WTC11 (cell line): ENCODE measurements at regions not wholly inside any gene's neighbourhood (a gene's known extent, or its start where the extent isn't known, plus 50 kb on each side); places are given as distances from the start of the nearest gene placed in this dataset.

Experiments used
- ATAC-seq: fragments of 200-7000 bp; cut with Tn5 transposase; 2 replicates; pipeline ENCODE4 v1.10.0; 2021; ENCODE audit warnings: mild to moderate bottlenecking, moderate library complexity
- CTCF ChIA-PET: fragments of 300-600 bp; sonication (Branson Sonifier 250); formaldehyde crosslinking; loops from one replicate; lab custom pipeline; 2021; ENCODE audit warnings: antibody characterized with exemption; lab: Charles Lee
- POLR2A ChIA-PET: fragments of 350-600 bp; sonication (Branson Sonifier 250); formaldehyde crosslinking; loops from one replicate; lab custom pipeline; 2021; ENCODE audit warnings: antibody characterized with exemption; lab: Charles Lee
- DNase-seq: peaks from one replicate; pipeline ENCODE4 v3.0.0; 2021; ENCODE audit warnings: low spot score
- H3K27ac Mint-ChIP-seq: 2 replicates; pipeline ENCODE4 v1.8.0; 2021; ENCODE audit warnings: mixed read lengths
- H3K27me3 Mint-ChIP-seq: 2 replicates; pipeline ENCODE4 v1.8.0; 2021; ENCODE audit warnings: low read depth, mild to moderate bottlenecking, moderate library complexity, mixed read lengths
- H3K36me3 Mint-ChIP-seq: 2 replicates; pipeline ENCODE4 v1.8.0; 2021; ENCODE audit warnings: mixed read lengths
- H3K4me1 Mint-ChIP-seq: 2 replicates; pipeline ENCODE4 v1.8.0; 2022; ENCODE audit warnings: mixed read lengths
- H3K4me3 Mint-ChIP-seq: 2 replicates; pipeline ENCODE4 v1.8.0; 2021; ENCODE audit warnings: mild to moderate bottlenecking, moderate library complexity, mixed read lengths
- H3K9me3 Mint-ChIP-seq: 2 replicates; pipeline ENCODE4 v1.8.0; 2021; ENCODE audit warnings: mixed read lengths
- CREB1 ChIP-seq: sonication (generic); formaldehyde crosslinking; IDR thresholded peaks from 2 replicates; pipeline ENCODE4 v1.8.0; 2023; ENCODE audit warnings: mild to moderate bottlenecking, missing genetic modification reagents
- HMGA2 ChIP-seq: fragments of 250-450 bp; sonication (Bioruptor Pico); IDR thresholded peaks from 2 replicates; pipeline ENCODE4 v1.4.0; 2021; ENCODE audit warnings: mild to moderate bottlenecking, moderate library complexity
- NFATC4 ChIP-seq: fragments of 250-450 bp; sonication (Bioruptor Pico); IDR thresholded peaks from 2 replicates; pipeline ENCODE4 v1.9.0; 2021; ENCODE audit warnings: mild to moderate bottlenecking
- NFYB ChIP-seq: sonication (generic); formaldehyde crosslinking; conservative IDR thresholded peaks from 2 replicates; pipeline ENCODE4 v1.8.0; 2022; ENCODE audit warnings: low read depth, missing genetic modification reagents
- NR3C1 ChIP-seq: sonication (generic); formaldehyde crosslinking; conservative IDR thresholded peaks from 2 replicates; pipeline ENCODE4 v1.8.1; 2023; ENCODE audit warnings: low read depth, mild to moderate bottlenecking, missing genetic modification reagents
- SMAD4 ChIP-seq: sonication (generic); formaldehyde crosslinking; IDR thresholded peaks from 2 replicates; pipeline ENCODE4 v1.8.0; 2022; ENCODE audit warnings: mild to moderate bottlenecking, missing genetic modification reagents
- TEAD4 ChIP-seq: sonication (generic); formaldehyde crosslinking; IDR thresholded peaks from 2 replicates; pipeline ENCODE4 v1.8.0; 2022; ENCODE audit warnings: mild to moderate bottlenecking, missing genetic modification reagents
- TP53 ChIP-seq: sonication (generic); formaldehyde crosslinking; IDR thresholded peaks from 2 replicates; pipeline ENCODE4 v1.8.1; 2023; ENCODE audit warnings: mild to moderate bottlenecking, missing genetic modification reagents
- ZNF263 ChIP-seq: sonication (generic); formaldehyde crosslinking; IDR thresholded peaks from 2 replicates; pipeline ENCODE4 v1.8.1; 2022; ENCODE audit warnings: low read depth, mild to moderate bottlenecking, moderate library complexity, missing genetic modification reagents
- TF ChIP-seq, protein P1 (sequence below): sonication (generic); formaldehyde crosslinking; IDR thresholded peaks from 2 replicates; pipeline ENCODE4 v1.8.1; 2023; ENCODE audit warnings: mild to moderate bottlenecking, missing genetic modification reagents
- TF ChIP-seq, protein P2 (sequence below): sonication (generic); formaldehyde crosslinking; IDR thresholded peaks from 2 replicates; pipeline ENCODE4 v1.8.1; 2022; ENCODE audit warnings: low read depth, missing genetic modification reagents, borderline replicate concordance
- TF ChIP-seq, protein P3 (sequence below): fragments of 200-600 bp; IDR thresholded peaks from 2 replicates; pipeline ENCODE4 v1.8.0; 2022; ENCODE audit warnings: antibody characterized with exemption
- TF ChIP-seq, protein P4 (sequence below): fragments of 250-450 bp; sonication (Bioruptor Pico); IDR thresholded peaks from 2 replicates; pipeline ENCODE4 v2.1.2; 2022; ENCODE audit warnings: mild to moderate bottlenecking, moderate library complexity
- TF ChIP-seq, protein P5 (sequence below): sonication (generic); formaldehyde crosslinking; conservative IDR thresholded peaks from 2 replicates; pipeline ENCODE4 v1.8.1; 2023; ENCODE audit warnings: mild to moderate bottlenecking, low read depth, missing genetic modification reagents, moderate library complexity
- TF ChIP-seq, protein P6 (sequence below): sonication (generic); formaldehyde crosslinking; IDR thresholded peaks from 2 replicates; pipeline ENCODE4 v1.8.1; 2022; ENCODE audit warnings: mild to moderate bottlenecking, moderate library complexity, missing genetic modification reagents
- TF ChIP-seq, protein P7 (sequence below): sonication (generic); formaldehyde crosslinking; IDR thresholded peaks from 2 replicates; pipeline ENCODE4 v1.8.1; 2023; ENCODE audit warnings: mild to moderate bottlenecking, missing genetic modification reagents, borderline replicate concordance

DNA sequence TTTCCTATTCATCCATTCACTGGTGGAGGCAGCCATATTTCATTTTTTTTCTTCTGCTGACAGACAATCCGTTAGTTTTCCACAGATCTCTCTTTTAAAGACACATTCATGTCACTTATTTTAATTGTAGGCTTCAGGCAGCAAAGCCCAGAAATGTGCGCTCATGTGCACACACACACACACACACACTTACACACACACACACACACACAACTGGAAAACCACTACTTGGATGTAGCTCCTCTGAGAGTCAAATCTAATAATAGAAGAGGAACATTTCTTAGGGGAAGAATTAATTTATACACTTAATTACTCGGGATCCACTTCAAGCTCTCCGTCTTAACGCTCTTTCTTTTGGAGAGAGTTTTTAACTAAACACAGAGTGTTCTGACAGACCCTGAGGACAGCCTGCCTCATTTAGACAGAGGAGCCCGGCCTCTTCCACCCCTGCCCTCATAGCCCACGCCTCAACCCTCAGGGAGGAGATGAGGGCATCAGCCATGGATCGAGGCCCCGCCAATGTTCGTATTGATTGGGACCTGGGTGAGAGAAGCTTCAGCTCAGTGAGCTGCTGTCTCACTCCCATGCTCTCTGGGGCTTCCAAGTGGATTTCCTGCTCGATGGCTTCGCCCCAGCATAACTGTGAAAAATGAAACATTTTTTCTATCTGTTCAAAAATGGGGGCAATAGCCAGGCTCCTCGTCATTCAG lies 261.4 kb upstream of the SKOR2 start:
- DNase-seq = no peak
- no peak for TF ChIP-seq TEAD4 (CRISPR knock-in tag)
- no peak for TF ChIP-seq TP53 (CRISPR knock-in tag)
- Mint-ChIP-seq H3K4me1 (peaks cover 20% of the 10 kb centered on the region), H3K4me3 (no peak overlapping the region), H3K27ac (no peak overlapping the region), H3K36me3 (no peaks in the 10 kb centered on the region), H3K9me3 (peaks cover 5% of the 10 kb centered on the region), H3K27me3 (no peaks in the 10 kb centered on the region)
- ChIA-PET CTCF (no interaction called here), POLR2A (no interaction called here)
- no peak for ATAC-seq

DNA sequence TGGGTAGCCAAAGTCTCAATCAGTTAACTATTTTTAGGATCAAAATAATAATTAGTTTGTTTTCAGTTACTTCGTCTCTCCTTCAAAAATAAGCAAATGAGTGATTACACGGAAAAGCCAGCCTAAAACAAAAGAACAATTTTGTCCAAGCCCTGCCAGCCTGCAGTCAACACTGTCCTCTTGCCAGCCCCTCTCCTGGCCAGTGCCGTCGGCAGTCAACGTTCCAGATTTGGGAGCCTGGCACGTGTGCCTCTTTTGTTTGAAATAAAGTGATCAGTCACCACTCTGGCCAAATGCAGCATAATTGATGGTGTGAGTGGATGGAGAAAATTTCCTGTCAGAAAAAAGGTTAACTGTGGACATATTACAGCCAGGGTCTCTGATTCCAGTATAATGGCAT lies 260.6 kb upstream of the SKOR2 start:
- Mint-ChIP-seq H3K4me3 (no peak overlapping the region), H3K4me1 (peaks cover 28% of the 10 kb centered on the region), H3K9me3 (peaks cover 5% of the 10 kb centered on the region), H3K36me3 (no peaks in the 10 kb centered on the region), H3K27ac (no peak overlapping the region), H3K27me3 (no peaks in the 10 kb centered on the region)
- ChIA-PET CTCF (no interaction called here), POLR2A (no interaction called here)
- no peak for ATAC-seq
- TF ChIP-seq CREB1 (CRISPR knock-in tag) = no peak
- no peak for DNase-seq

DNA sequence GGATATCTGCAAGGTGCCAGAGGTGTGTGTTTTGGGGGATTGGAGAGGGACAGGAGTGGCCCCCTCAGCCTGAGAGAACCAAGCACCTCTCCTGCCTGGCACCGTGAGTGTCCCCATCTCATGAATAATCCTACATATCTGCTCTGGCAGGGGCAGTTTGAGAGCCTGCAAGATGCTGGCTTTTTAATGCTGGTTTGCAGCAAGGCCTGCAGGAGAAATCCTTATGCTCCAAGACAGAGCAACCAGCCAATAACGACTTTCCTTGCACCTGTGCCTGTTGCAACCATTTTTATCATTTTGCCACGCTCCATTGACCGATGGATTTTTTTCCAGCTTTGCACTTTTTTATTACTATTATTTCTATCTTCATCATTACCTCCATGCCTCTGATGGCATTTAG lies 259.4 kb upstream of the SKOR2 start:
- peaks cover 29% of the 10 kb centered on the region for H3K4me1 Mint-ChIP-seq
- ChIA-PET POLR2A (no interaction called here), CTCF (no interaction called here)
- DNase-seq = no peak
- ATAC-seq = no peak
- no peak overlapping the region for H3K27ac Mint-ChIP-seq
- no peaks in the 10 kb centered on the region for H3K27me3 Mint-ChIP-seq
- H3K36me3 Mint-ChIP-seq = no peaks in the 10 kb centered on the region
- H3K4me3 Mint-ChIP-seq = no peak overlapping the region
- H3K9me3 Mint-ChIP-seq = peaks cover 5% of the 10 kb centered on the region
- TF ChIP-seq, protein P1, sequence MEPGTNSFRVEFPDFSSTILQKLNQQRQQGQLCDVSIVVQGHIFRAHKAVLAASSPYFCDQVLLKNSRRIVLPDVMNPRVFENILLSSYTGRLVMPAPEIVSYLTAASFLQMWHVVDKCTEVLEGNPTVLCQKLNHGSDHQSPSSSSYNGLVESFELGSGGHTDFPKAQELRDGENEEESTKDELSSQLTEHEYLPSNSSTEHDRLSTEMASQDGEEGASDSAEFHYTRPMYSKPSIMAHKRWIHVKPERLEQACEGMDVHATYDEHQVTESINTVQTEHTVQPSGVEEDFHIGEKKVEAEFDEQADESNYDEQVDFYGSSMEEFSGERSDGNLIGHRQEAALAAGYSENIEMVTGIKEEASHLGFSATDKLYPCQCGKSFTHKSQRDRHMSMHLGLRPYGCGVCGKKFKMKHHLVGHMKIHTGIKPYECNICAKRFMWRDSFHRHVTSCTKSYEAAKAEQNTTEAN = no peak
- TF ChIP-seq, protein P2, sequence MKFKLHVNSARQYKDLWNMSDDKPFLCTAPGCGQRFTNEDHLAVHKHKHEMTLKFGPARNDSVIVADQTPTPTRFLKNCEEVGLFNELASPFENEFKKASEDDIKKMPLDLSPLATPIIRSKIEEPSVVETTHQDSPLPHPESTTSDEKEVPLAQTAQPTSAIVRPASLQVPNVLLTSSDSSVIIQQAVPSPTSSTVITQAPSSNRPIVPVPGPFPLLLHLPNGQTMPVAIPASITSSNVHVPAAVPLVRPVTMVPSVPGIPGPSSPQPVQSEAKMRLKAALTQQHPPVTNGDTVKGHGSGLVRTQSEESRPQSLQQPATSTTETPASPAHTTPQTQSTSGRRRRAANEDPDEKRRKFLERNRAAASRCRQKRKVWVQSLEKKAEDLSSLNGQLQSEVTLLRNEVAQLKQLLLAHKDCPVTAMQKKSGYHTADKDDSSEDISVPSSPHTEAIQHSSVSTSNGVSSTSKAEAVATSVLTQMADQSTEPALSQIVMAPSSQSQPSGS (CRISPR knock-in tag) = no peak
- TF ChIP-seq NFYB (CRISPR knock-in tag) (no peak), HMGA2 (CRISPR knock-in tag) (no peak), SMAD4 (no peak), NFATC4 (no peak), TP53 (CRISPR knock-in tag) (no peak), ZNF263 (no peak), NR3C1 (no peak)
- TF ChIP-seq, protein P3, sequence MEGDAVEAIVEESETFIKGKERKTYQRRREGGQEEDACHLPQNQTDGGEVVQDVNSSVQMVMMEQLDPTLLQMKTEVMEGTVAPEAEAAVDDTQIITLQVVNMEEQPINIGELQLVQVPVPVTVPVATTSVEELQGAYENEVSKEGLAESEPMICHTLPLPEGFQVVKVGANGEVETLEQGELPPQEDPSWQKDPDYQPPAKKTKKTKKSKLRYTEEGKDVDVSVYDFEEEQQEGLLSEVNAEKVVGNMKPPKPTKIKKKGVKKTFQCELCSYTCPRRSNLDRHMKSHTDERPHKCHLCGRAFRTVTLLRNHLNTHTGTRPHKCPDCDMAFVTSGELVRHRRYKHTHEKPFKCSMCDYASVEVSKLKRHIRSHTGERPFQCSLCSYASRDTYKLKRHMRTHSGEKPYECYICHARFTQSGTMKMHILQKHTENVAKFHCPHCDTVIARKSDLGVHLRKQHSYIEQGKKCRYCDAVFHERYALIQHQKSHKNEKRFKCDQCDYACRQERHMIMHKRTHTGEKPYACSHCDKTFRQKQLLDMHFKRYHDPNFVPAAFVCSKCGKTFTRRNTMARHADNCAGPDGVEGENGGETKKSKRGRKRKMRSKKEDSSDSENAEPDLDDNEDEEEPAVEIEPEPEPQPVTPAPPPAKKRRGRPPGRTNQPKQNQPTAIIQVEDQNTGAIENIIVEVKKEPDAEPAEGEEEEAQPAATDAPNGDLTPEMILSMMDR = no peak
- TF ChIP-seq, protein P4, sequence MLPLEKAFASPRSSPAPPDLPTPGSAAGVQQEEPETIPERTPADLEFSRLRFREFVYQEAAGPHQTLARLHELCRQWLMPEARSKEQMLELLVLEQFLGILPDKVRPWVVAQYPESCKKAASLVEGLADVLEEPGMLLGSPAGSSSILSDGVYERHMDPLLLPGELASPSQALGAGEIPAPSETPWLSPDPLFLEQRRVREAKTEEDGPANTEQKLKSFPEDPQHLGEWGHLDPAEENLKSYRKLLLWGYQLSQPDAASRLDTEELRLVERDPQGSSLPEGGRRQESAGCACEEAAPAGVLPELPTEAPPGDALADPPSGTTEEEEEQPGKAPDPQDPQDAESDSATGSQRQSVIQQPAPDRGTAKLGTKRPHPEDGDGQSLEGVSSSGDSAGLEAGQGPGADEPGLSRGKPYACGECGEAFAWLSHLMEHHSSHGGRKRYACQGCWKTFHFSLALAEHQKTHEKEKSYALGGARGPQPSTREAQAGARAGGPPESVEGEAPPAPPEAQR (CRISPR knock-in tag) = no peak
- TF ChIP-seq, protein P5, sequence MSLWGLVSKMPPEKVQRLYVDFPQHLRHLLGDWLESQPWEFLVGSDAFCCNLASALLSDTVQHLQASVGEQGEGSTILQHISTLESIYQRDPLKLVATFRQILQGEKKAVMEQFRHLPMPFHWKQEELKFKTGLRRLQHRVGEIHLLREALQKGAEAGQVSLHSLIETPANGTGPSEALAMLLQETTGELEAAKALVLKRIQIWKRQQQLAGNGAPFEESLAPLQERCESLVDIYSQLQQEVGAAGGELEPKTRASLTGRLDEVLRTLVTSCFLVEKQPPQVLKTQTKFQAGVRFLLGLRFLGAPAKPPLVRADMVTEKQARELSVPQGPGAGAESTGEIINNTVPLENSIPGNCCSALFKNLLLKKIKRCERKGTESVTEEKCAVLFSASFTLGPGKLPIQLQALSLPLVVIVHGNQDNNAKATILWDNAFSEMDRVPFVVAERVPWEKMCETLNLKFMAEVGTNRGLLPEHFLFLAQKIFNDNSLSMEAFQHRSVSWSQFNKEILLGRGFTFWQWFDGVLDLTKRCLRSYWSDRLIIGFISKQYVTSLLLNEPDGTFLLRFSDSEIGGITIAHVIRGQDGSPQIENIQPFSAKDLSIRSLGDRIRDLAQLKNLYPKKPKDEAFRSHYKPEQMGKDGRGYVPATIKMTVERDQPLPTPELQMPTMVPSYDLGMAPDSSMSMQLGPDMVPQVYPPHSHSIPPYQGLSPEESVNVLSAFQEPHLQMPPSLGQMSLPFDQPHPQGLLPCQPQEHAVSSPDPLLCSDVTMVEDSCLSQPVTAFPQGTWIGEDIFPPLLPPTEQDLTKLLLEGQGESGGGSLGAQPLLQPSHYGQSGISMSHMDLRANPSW (CRISPR knock-in tag) = no peak
- TF ChIP-seq, protein P6, sequence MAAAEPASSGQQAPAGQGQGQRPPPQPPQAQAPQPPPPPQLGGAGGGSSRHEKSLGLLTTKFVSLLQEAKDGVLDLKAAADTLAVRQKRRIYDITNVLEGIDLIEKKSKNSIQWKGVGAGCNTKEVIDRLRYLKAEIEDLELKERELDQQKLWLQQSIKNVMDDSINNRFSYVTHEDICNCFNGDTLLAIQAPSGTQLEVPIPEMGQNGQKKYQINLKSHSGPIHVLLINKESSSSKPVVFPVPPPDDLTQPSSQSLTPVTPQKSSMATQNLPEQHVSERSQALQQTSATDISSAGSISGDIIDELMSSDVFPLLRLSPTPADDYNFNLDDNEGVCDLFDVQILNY (CRISPR knock-in tag) = no peak
- TF ChIP-seq, protein P7, sequence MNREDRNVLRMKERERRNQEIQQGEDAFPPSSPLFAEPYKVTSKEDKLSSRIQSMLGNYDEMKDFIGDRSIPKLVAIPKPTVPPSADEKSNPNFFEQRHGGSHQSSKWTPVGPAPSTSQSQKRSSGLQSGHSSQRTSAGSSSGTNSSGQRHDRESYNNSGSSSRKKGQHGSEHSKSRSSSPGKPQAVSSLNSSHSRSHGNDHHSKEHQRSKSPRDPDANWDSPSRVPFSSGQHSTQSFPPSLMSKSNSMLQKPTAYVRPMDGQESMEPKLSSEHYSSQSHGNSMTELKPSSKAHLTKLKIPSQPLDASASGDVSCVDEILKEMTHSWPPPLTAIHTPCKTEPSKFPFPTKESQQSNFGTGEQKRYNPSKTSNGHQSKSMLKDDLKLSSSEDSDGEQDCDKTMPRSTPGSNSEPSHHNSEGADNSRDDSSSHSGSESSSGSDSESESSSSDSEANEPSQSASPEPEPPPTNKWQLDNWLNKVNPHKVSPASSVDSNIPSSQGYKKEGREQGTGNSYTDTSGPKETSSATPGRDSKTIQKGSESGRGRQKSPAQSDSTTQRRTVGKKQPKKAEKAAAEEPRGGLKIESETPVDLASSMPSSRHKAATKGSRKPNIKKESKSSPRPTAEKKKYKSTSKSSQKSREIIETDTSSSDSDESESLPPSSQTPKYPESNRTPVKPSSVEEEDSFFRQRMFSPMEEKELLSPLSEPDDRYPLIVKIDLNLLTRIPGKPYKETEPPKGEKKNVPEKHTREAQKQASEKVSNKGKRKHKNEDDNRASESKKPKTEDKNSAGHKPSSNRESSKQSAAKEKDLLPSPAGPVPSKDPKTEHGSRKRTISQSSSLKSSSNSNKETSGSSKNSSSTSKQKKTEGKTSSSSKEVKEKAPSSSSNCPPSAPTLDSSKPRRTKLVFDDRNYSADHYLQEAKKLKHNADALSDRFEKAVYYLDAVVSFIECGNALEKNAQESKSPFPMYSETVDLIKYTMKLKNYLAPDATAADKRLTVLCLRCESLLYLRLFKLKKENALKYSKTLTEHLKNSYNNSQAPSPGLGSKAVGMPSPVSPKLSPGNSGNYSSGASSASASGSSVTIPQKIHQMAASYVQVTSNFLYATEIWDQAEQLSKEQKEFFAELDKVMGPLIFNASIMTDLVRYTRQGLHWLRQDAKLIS (CRISPR knock-in tag) = no peak
